HG02970 (cell line): ENCODE measurements at regions not wholly inside any gene's neighbourhood (a gene's known extent, or its start where the extent isn't known, plus 50 kb on each side); places are given as distances from the start of the nearest gene placed in this dataset.
"Not testable (repeated sequence)": the region's sequence is repeated elsewhere in the genome, so short reads cannot be mapped to it uniquely, and the experiment has no call there.

Experiments
- ATAC-seq: cut with Tn5 transposase; IDR thresholded peaks from one replicate; pipeline ENCODE4 v1.9.1; 2021; ENCODE audit warnings: mild to moderate bottlenecking, moderate library complexity, moderate number of reproducible peaks; ENCODE audit not compliant: unreplicated experiment, low FRiP score

- ATAC-seq, result no peak
Observed at GRCh38 chr13:55120631-55121030, 2020.1 kb upstream of the PRR20A start.

GRCh38 chr13:55155046-55155445 lies 1985.7 kb upstream of the PRR20A start:
- ATAC-seq, result no peak

GRCh38 chr13:55159765-55160164 lies 1981.0 kb upstream of the PRR20A start:
- no peak for ATAC-seq

GRCh38 chr13:55160867-55161266 lies 1979.9 kb upstream of the PRR20A start:
- no peak for ATAC-seq

- not testable (repeated sequence) for ATAC-seq
Observed at GRCh38 chr13:55178582-55178981, 1962.1 kb upstream of the PRR20A start.

GRCh38 chr13:55190996-55191395 lies 1949.7 kb upstream of the PRR20A start:
- ATAC-seq, result no peak

GRCh38 chr13:55199134-55199533 lies 1941.6 kb upstream of the PRR20A start:
- no peak for ATAC-seq

GRCh38 chr13:55214841-55215345 lies 1925.8 kb upstream of the PRR20A start:
- ATAC-seq, result no peak

- ATAC-seq, result no peak
Observed at GRCh38 chr13:55219538-55219937, 1921.2 kb upstream of the PRR20A start.

- no peak for ATAC-seq
Observed at GRCh38 chr13:55229906-55230569, 1910.7 kb upstream of the PRR20A start.

GRCh38 chr13:55230570-55230908 lies 1910.2 kb upstream of the PRR20A start:
- ATAC-seq, result no peak

GRCh38 chr13:55234311-55234710 lies 1906.4 kb upstream of the PRR20A start:
- no peak for ATAC-seq

GRCh38 chr13:55245005-55245644 lies 1895.6 kb upstream of the PRR20A start:
- ATAC-seq, result no peak

GRCh38 chr13:55255236-55255635 lies 1885.5 kb upstream of the PRR20A start:
- ATAC-seq, result no peak

GRCh38 chr13:55263045-55263444 lies 1877.7 kb upstream of the PRR20A start:
- ATAC-seq, result no peak

- no peak for ATAC-seq
Observed at GRCh38 chr13:55266644-55267043, 1874.1 kb upstream of the PRR20A start.

GRCh38 chr13:55298201-55298600 lies 1842.5 kb upstream of the PRR20A start:
- ATAC-seq, result no peak

GRCh38 chr13:55302568-55302967 lies 1838.2 kb upstream of the PRR20A start:
- ATAC-seq, result no peak

GRCh38 chr13:55307909-55308308 lies 1832.8 kb upstream of the PRR20A start:
- ATAC-seq, result no peak

- no peak for ATAC-seq
Observed at GRCh38 chr13:55341891-55342290, 1798.8 kb upstream of the PRR20A start.

- ATAC-seq, result no peak
Observed at GRCh38 chr13:55345224-55345623, 1795.5 kb upstream of the PRR20A start.

GRCh38 chr13:55347528-55347927 lies 1793.2 kb upstream of the PRR20A start:
- ATAC-seq, result no peak
